Osteocyte (in vitro differentiated cells): ENCODE measurements at regions not wholly inside any gene's neighbourhood (a gene's known extent, or its start where the extent isn't known, plus 50 kb on each side); places are given as distances from the start of the nearest gene placed in this dataset.

Experiments
- DNase-seq: peaks from one replicate; pipeline ENCODE4 v3.0.0; 2021; ENCODE audit warnings: mixed read lengths; ENCODE audit not compliant: unreplicated experiment; ENCODE audit errors: extremely low spot score
- H3K27ac Mint-ChIP-seq: one replicate; pipeline ENCODE4 v1.8.0; 2021; ENCODE audit warnings: mild to moderate bottlenecking, mixed read lengths; ENCODE audit not compliant: unreplicated experiment
- H3K27me3 Mint-ChIP-seq: one replicate; pipeline ENCODE4 v1.8.0; 2021; ENCODE audit warnings: mixed read lengths; ENCODE audit not compliant: unreplicated experiment
- H3K36me3 Mint-ChIP-seq: one replicate; pipeline ENCODE4 v1.8.0; 2021; ENCODE audit warnings: mixed read lengths; ENCODE audit not compliant: unreplicated experiment
- H3K4me1 Mint-ChIP-seq: one replicate; pipeline ENCODE4 v1.8.0; 2021; ENCODE audit warnings: mixed read lengths; ENCODE audit not compliant: unreplicated experiment
- H3K4me3 Mint-ChIP-seq: one replicate; pipeline ENCODE4 v1.8.0; 2021; ENCODE audit warnings: mild to moderate bottlenecking, moderate library complexity, mixed read lengths; ENCODE audit not compliant: unreplicated experiment
- H3K9me3 Mint-ChIP-seq: one replicate; pipeline ENCODE4 v1.8.0; 2021; ENCODE audit warnings: mixed read lengths; ENCODE audit not compliant: unreplicated experiment
- TF ChIP-seq, protein P1 (sequence below): fragments of 200-600 bp; sonication (generic); IDR thresholded peaks from 2 replicates; pipeline ENCODE4 v1.5.0; 2021; ENCODE audit warnings: antibody characterized with exemption, mild to moderate bottlenecking, moderate library complexity

DNA sequence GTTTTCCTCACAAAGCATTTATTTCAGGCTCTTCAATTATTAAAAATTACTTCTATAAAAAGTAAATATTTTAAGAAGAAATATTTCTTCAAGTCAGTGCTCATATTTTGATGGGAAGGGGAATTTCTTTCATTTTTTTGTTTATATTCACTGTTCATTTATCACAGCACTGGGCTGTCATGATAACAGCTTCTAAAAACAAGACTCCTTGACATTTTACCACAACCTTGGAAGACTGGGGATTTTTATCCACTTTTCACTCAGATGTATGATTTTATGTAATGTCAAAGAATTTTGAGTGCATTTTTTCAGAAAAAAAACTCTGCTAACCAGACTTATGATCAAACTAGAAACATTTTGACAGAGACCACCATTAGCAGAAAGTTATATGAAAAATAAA lies 149.7 kb downstream of the PHLDA1 start:
- H3K4me3 Mint-ChIP-seq = no peak overlapping the region
- peaks cover 16% of the 10 kb centered on the region for H3K27me3 Mint-ChIP-seq
- TF ChIP-seq, protein P1, sequence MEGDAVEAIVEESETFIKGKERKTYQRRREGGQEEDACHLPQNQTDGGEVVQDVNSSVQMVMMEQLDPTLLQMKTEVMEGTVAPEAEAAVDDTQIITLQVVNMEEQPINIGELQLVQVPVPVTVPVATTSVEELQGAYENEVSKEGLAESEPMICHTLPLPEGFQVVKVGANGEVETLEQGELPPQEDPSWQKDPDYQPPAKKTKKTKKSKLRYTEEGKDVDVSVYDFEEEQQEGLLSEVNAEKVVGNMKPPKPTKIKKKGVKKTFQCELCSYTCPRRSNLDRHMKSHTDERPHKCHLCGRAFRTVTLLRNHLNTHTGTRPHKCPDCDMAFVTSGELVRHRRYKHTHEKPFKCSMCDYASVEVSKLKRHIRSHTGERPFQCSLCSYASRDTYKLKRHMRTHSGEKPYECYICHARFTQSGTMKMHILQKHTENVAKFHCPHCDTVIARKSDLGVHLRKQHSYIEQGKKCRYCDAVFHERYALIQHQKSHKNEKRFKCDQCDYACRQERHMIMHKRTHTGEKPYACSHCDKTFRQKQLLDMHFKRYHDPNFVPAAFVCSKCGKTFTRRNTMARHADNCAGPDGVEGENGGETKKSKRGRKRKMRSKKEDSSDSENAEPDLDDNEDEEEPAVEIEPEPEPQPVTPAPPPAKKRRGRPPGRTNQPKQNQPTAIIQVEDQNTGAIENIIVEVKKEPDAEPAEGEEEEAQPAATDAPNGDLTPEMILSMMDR = no peak
- no peaks in the 10 kb centered on the region for H3K36me3 Mint-ChIP-seq
- H3K27ac Mint-ChIP-seq = peak overlapping the region; percentile 38
- no peaks in the 10 kb centered on the region for H3K9me3 Mint-ChIP-seq
- DNase-seq = no peak
- peaks cover 37% of the 10 kb centered on the region for H3K4me1 Mint-ChIP-seq

DNA sequence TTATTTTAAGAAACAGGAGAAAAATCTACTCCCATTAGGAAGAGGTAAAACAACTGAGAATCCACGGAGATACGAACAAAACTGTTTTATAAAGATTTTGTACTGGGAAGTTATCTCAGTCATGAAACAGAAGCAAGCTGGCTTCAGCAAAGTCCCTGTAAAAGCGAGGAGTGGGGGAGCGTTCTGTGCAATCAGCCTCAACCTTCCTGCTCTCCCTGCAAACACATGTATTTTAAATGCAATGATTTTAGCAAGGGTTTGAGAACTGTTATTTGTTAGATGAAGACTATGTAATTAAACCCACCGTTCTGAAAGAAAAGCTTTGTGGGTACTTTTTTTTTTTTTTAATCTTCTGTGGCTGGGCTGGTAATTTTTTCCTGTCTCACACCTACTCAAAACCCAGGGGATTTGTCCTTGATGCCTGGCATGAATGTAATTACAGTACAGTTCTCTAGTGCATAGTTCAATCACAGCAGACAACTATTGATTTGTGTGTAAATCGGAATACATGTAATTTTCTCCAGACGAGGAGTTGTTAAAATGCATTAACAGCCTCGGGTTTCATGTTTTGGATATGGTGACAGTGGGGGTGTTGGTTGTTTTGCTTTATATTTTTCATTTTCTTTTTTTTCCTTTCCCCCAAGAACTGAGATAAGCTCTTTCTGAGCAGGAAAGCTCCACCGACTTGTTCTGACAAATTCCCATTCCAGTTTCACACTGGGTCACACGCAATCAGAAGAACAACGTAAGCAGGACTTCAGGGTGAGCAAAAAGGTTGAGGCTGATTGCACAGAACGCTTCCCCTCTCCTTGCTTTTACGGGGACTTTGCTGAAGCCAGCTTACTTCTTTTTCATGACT lies 153.6 kb downstream of the PHLDA1 start:
- peak overlapping the region; percentile 65 for H3K27ac Mint-ChIP-seq
- TF ChIP-seq, protein P1 = no peak
- peak overlapping the region; percentile 40 for H3K4me3 Mint-ChIP-seq
- no peaks in the 10 kb centered on the region for H3K36me3 Mint-ChIP-seq
- H3K9me3 Mint-ChIP-seq = no peaks in the 10 kb centered on the region
- peaks cover 38% of the 10 kb centered on the region for H3K4me1 Mint-ChIP-seq
- no peak for DNase-seq
- H3K27me3 Mint-ChIP-seq = peaks cover 5% of the 10 kb centered on the region

DNA sequence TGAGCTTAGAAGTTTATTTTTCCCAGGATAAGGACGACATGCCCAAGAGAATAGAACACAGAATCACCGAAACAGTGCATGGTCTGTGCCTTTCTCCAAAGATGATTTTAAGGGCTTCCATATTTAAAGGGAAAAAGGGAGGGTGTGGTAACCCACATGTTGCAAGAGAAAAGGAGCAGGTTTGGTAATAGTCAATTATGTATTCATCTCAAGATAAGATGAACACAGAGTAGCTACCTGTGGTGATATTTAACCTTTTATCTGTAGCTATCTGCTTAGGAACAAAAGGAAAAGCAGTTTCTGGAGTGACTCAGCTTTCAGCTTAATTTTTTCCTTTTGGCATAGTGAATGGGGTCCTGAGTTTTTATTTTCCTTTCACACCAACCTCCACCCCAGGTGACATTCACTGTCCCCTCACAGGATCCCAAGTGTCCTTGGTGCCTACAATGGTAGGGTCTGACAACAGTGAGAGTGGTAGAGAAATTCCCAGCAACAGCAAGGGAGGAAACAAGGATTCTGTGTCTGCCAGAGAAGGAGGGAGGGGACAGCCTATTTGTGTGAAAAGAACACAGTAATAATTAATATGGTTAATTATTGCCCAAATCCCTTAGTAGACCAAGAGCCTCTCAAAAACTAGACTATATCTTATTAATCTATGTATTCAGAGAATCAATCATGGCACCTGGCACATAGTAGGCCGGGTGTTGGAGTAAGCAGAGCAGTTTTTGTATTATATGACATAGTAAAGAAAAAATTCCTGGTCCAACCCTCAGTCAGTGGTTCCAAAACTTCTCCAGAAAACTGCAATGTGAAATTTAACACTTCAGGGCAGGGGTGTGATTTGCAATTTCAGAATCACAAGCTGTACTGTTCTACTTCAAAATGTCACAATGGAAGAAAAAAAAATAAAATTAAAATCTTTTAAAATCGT lies 154.5 kb downstream of the PHLDA1 start:
- H3K27me3 Mint-ChIP-seq = peaks cover 5% of the 10 kb centered on the region
- TF ChIP-seq, protein P1 = no peak
- peak overlapping the region; percentile 40 for H3K4me3 Mint-ChIP-seq
- DNase-seq = no peak
- no peaks in the 10 kb centered on the region for H3K36me3 Mint-ChIP-seq
- H3K4me1 Mint-ChIP-seq = peaks cover 33% of the 10 kb centered on the region
- peak overlapping the region; percentile 65 for H3K27ac Mint-ChIP-seq
- H3K9me3 Mint-ChIP-seq = no peaks in the 10 kb centered on the region

DNA sequence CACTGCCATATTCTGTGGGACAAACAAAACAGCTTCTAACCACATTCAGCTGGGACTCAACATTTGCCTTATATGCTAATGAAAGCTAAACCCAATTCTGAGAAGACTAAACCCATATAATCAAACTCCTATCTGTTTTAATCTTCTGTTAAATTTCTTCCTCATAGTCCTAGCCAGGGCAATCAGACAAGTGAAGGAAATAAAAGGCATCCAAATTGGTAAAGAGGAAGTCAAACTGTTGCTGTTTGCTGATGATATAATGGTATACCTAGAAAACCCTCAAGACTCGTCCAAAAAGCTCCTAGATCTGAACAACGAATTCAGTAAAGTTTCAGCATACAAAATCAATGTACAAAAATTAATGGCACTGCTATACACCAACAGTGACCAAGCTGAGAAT lies 157.1 kb downstream of the PHLDA1 start:
- Mint-ChIP-seq H3K36me3 (no peaks in the 10 kb centered on the region), H3K27me3 (peaks cover under 1% of the 10 kb centered on the region), H3K4me3 (no peak overlapping the region), H3K27ac (no peak overlapping the region), H3K9me3 (no peaks in the 10 kb centered on the region), H3K4me1 (peaks cover 29% of the 10 kb centered on the region)
- DNase-seq = no peak
- TF ChIP-seq, protein P1 = no peak

DNA sequence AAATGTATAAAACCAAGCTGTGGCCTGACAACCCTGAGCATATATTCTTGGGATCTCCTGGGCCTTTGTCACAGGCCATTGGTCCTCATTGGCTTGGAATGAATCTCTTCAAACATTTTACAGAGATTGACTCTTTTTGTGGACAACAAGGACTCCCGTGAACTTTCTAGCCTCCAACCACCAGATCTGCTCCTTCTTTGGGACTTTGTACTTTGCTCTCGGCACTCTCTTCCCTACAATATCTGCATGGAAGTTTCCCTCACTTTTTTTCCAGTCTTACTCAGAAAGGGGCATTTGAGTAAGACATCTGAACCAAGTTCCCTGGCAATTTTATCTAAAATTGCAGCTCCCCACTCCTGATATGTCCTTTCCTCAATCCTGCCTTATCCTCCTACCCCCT lies 158.8 kb downstream of the PHLDA1 start:
- no peak overlapping the region for H3K27ac Mint-ChIP-seq
- H3K4me3 Mint-ChIP-seq = no peak overlapping the region
- DNase-seq = no peak
- no peaks in the 10 kb centered on the region for H3K27me3 Mint-ChIP-seq
- H3K4me1 Mint-ChIP-seq = peaks cover 19% of the 10 kb centered on the region
- H3K9me3 Mint-ChIP-seq = no peaks in the 10 kb centered on the region
- TF ChIP-seq, protein P1 = no peak
- H3K36me3 Mint-ChIP-seq = no peaks in the 10 kb centered on the region
